GM06990 (cell line): ENCODE measurements at regions not wholly inside any gene's neighbourhood (a gene's known extent, or its start where the extent isn't known, plus 50 kb on each side); places are given as distances from the start of the nearest gene placed in this dataset.
A peak's percentile ranks its signal among the peaks of the same experiment; 100 is the strongest.
"Not testable (repeated sequence)": the region's sequence is repeated elsewhere in the genome, so short reads cannot be mapped to it uniquely, and the experiment has no call there.

Experiments used
- DNase-seq: peaks from one replicate; pipeline ENCODE4 v3.0.0-alpha.2; 2011; ENCODE audit not compliant: insufficient read length; ENCODE audit errors: extremely low read depth
- H3K27me3 ChIP-seq: replicated peaks from 2 replicates; pipeline ENCODE4 v1.6.0; 2011; ENCODE audit warnings: low read length; ENCODE audit not compliant: control insufficient read depth, insufficient read depth
- H3K36me3 ChIP-seq: 2 replicates; pipeline ENCODE4 v1.5.1; 2011; ENCODE audit warnings: low read length; ENCODE audit not compliant: control insufficient read depth, insufficient read depth
- H3K4me3 ChIP-seq: replicated peaks from 2 replicates; pipeline ENCODE4 v1.5.1; 2011; ENCODE audit warnings: low read depth, mild to moderate bottlenecking, control low read depth, low read length
- CTCF ChIP-seq: IDR thresholded peaks from 2 replicates; pipeline ENCODE4 v1.5.1; 2011; ENCODE audit warnings: low read length, control low read depth, mild to moderate bottlenecking, inconsistent platforms; ENCODE audit not compliant: insufficient read depth, poor library complexity, severe bottlenecking

DNA sequence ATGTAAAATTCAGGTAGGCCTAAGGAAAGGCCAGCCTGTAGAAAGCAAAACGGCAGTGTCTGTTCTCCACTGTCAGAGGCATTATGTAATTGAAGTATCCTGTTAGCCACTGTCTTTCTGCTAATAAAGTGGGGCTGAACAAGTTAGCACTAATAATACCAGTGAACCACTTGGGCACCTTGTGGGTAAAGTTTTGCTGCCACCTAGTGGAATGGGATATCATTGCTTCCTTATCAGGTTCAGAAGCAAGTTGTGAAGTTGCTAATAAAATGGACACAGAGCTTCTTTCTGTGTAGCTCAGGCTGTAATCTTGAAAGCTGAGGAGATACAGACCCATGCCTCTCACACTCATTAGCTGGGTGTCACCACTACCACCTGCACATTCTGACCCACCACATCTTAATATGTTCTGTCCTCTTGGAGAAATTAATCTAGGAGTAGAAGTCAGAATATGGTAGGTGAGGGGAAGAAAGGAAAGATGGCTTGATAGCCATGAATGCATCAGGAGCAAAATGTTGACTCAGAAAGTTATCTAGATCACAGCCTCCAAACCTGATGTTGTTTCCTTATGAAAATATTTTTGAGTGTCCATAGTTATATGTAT, 175.1 kb downstream of the SEPTIN7 start:
- no peaks in the 10 kb centered on the region; the same call in 1 of the 2 replicates for H3K27me3 ChIP-seq
- H3K36me3 ChIP-seq, result no peaks in the 10 kb centered on the region
- no peak for DNase-seq
- H3K4me3 ChIP-seq, result no peak overlapping the region
- peak; percentile 65 for TF ChIP-seq CTCF

DNA sequence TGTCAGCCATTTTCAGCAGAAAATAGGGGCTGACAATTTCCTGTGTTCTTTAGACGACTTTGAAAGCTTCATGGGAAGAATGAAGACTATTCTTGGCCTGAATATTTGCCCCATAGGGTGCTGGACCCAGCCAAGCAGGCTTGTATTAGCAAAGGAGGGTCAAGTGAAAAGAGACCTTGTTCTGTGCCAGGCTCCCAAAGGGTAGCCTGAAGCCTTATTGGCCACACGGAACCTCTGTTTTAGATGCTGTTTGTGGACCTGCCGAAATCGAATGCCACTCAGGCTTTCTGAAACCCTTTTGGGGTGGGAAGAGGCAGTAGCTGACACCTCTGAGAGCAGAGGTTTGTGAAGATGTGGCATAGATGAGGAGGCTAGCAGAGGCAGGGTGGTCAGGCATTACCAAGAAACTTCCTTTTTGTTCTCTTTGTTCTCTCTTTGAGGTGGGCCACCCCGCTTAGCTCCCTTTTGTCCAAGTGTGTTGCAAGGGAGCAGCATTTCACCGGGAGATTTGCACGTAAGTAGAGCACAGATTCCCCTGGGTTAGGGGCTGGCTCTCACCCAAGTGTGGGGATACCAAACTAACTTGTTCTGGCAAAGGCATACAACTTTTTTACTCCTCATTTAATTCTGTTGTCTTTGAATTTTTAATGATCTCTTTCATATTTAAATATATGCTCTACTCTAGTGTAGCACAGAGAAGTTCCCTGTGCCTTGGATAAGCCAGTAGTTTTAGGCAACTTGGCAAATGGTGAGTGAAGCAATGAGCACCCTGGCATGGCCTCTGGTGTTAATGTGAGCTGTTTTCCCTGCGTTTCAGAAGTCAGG, 174.0 kb upstream of the EEPD1 start:
- not testable (repeated sequence) for H3K4me3 ChIP-seq, H3K27me3 ChIP-seq, H3K36me3 ChIP-seq, DNase-seq

- Histone ChIP-seq H3K36me3 (no peaks in the 10 kb centered on the region), H3K27me3 (no peaks in the 10 kb centered on the region; the same call in 1 of the 2 replicates), H3K4me3 (no peak overlapping the region)
- TF ChIP-seq CTCF, result no peak
- DNase-seq, result no peak
These were observed 170.5 kb upstream of the EEPD1 start for GRCh38 chr7:35982600-35982999.

GRCh38 chr7:35983626-35984025, 169.4 kb upstream of the EEPD1 start:
- DNase-seq, result no peak
- no peak overlapping the region for H3K4me3 ChIP-seq
- no peaks in the 10 kb centered on the region; the same call in 1 of the 2 replicates for H3K27me3 ChIP-seq
- H3K36me3 ChIP-seq, result no peaks in the 10 kb centered on the region
- TF ChIP-seq CTCF, result no peak

DNA sequence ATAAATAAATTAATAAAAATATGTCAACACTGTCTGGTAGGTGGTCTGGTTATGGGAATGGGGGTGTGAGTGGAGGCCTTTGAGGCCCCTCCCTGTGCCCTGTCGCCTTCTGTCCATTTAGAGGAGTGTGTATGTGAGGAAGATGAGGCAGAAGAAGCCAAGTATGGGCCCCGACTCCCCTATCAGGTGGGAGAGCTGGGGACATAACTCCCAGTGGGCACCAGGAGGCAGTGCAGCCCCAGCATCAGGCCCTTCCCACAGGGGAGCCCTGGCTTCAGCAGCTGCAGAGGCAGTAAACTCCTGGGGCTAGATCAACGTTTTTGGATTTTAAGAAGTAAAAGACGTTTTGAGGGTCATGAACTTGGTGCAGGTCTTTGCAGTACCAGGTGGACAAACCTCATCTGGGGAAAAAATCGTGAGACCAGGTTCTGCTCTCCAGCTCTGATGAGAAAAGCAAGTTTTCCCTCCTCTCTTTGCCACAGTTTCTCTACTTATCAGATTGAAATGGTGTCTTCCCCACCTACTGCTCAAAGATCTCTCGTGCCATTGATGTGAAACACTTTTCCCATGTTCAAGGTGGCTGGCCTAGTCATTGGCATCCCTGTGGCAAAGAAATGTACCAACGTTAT, 167.8 kb upstream of the EEPD1 start:
- TF ChIP-seq CTCF, result peak; percentile 95
- H3K4me3 ChIP-seq, result no peak overlapping the region
- no peaks in the 10 kb centered on the region for H3K36me3 ChIP-seq
- no peaks in the 10 kb centered on the region for H3K27me3 ChIP-seq
- DNase-seq, result peak; percentile 40

- Histone ChIP-seq H3K27me3 (no peaks in the 10 kb centered on the region), H3K36me3 (no peaks in the 10 kb centered on the region), H3K4me3 (no peak overlapping the region)
- no peak for DNase-seq
- TF ChIP-seq CTCF, result no peak
These were observed 166.0 kb upstream of the EEPD1 start for GRCh38 chr7:35987016-35987415.
